ENCODE measurements at regions not wholly inside any gene's neighbourhood (a gene's known extent, or its start where the extent isn't known, plus 50 kb on each side); places are given as distances from the start of the nearest gene placed in this dataset.
"Not testable (repeated sequence)": the region's sequence is repeated elsewhere in the genome, so short reads cannot be mapped to it uniquely, and the experiment has no call there.

- DNase-seq = no peak
These were observed 110.1 kb downstream of the NRN1 start for GRCh38 chr6:5896476-5897200.

GRCh38 chr6:5894357-5894756 is 112.4 kb downstream of the NRN1 start:
- DNase-seq = no peak

DNA sequence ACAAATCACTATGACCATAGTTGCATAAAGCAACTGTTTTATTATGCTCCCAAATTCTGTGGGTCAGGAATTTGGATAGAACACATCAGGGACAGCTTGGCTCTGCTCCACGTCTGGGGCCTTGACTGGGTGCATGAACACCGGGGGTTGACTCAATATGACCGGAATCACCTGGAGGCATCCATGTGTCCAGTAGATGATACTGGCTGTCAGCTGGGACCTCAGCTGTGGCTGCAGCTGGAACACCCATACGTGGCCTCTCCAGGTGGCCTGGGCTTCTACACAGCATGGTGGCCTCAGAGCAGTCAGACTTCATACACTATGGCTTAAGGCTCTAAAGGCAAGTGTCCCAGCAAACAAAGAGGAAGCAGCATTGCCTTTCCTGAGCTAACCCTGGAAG is 113.4 kb downstream of the NRN1 start:
- DNase-seq = no peak

DNA sequence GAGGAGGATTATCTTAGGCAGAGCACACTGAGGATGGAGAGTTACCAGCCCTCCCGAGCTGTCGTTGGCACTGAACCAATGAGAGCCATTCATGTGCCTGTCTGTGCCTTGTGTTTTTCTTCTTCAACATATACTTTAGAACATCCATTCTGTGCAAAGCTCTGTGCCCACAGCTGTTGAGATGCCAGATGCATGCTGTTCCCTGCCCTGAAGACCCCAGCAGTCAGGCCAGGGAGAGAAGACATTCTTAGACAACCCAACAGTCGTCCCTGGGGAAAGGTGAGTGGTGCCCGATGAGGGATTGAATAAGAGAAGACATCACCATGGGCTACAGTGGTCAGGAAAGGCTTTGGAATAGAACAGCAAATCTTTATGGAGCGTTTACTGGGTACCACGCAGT is 114.1 kb downstream of the NRN1 start:
- no peak for DNase-seq

DNA sequence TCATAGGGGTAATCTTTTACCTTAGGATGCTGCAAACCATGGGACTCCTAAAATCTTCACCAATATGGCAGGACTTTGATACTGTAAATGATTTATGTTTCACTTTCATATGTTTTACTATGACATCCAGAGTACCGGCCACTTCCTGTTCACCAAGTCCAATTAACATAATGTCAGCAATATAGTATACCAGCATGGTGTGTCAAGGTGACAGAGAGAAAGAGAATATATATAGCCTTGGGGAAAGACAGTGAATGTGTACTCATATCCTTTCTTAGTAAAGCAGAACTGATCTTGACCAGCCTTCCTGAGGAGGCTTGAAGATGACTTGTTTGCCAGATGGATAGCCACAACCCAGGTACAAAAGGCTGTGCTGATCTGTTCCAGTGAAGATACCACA is 127.9 kb downstream of the NRN1 start:
- no peak for DNase-seq

DNA sequence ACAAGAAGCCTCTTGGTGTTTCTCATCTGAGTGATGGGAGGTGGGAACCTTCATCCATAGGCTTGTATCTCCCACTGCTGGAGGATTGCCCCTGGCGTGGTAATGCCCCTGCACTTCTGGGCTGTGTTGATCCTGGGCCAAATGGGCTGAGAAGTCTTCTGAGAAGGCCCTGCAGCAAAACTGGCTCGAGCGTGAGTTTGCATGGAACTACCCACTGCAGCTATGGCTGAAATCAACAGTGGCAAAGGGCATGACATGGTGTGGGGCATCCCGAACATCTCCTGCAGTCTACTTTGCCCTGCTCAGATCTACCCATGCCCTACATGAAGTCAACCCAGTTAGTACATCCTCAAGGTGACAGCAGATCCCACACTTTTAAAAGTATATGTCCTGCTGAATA is 130.6 kb downstream of the NRN1 start:
- no peak for DNase-seq

DNA sequence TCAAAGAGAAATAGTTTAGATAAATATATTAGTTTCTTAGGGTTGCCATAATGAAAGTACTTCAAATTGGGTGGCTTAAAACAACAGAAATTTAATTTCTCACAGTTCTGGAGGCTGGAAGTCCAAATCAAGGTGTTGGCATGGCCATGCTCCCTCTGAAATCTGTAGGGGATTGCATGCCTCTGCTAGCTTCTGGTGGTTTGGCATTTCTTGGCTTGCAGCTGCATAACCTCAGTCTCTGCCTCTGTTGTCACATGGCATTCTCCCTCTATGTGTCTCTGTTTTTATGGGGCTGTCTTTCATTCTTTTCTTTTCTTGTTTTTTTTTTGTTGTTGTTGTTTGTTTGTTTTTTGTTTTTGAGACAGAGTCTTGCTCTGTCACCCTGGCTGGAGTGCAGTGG is 132.7 kb downstream of the NRN1 start:
- DNase-seq = not testable (repeated sequence)

- DNase-seq = no peak
These were observed 135.4 kb downstream of the NRN1 start for GRCh38 chr6:5871296-5871695.

DNA sequence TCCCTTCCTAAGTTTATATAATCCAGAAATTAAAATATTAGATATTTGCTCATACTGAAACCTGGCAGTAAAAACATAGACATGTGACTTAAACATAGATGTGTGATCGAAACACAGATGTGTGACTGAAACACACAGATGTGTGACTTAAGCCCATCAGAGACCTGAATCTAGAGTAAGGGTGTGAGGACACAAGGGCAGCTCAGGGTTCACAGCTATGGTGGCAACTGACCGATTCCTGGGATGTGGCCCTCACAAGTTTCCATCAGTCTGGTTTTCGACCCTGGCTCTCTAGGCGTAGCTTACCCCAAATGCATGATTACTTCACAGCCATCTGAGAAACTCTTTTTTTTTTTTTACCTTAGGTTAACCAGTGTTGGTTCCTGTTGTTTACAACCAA is 137.0 kb downstream of the NRN1 start:
- DNase-seq = no peak

DNA sequence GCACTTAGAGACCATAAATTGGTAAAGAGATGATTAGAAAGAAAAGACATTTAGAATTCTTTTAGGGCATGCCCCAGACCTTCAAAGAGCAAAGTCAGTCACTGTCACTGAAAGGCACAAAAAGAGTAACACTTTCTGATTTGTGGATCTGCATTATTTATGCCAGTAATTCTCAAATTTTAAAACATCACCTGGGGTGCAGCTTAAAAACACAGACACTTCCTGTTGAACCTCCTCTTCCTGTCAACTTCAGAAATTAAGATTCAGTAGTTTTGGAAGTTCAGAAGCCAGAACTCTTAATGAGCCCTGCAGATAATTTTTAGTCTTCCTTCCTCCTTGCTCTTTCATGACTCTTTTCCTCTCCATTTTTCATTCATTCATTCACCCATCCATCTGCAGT is 137.5 kb downstream of the NRN1 start:
- DNase-seq = no peak

GRCh38 chr6:5866547-5867051 is 140.1 kb downstream of the NRN1 start:
- peak; percentile 17 for DNase-seq

DNA sequence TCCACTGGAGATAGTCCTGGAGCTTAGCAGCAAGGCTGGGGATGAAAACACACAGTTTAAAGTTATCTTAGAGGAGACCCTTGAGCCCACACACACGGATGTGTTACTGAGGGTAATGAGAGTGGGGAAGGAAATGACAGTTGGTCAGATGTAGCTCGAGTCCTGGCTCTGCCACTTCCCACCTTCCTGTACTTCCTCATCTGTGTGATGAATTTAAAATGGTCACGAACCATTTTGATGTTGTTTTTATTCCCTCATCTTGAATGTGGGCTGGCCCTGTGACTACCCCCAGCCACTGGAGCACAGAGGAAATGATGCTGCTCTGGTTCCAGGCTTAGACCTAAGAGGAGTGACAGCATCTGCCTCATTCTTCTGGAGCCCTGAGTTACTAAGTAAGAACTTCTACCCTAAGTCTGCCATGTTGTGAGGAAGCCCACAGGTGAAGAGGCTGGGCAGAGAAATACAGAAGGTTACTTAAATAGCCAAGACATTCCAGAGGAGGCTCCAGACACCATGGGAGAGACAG is 141.2 kb downstream of the NRN1 start:
- DNase-seq = no peak

GRCh38 chr6:5860849-5861248 is 145.9 kb downstream of the NRN1 start:
- DNase-seq = no peak

DNA sequence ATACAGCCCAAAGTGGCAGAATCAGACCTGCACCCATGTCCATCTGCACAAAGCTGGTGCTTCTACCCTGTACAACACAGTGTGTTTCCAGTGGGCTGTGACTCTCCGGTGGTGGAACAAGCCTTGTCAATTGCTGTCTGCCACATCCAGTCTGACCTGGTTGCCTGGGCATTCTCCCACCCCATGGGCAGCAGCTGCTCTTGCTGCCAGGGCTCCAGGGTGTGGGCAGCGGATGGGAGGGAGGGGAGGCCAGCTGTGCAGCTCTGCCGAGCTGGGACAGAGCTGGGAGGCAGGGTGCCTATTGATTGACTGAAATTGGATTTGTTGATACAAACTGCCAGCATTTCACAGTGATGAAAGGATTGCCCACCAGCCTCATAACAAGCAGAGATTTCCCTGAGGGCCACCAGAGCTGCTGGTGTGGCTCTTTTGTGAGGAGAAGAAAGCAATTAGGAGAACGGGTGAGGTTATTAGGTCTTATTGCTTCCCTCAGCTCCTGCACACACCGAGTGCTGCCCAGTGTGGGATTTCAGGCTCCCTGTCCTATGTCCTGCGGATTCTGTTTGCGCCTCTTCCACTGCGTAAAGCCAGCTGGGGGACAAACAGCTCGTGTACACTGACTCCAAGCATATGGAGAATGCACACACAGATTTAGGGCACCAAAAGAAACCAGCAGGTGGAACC is 150.8 kb downstream of the NRN1 start:
- DNase-seq = peak; percentile 51

DNA sequence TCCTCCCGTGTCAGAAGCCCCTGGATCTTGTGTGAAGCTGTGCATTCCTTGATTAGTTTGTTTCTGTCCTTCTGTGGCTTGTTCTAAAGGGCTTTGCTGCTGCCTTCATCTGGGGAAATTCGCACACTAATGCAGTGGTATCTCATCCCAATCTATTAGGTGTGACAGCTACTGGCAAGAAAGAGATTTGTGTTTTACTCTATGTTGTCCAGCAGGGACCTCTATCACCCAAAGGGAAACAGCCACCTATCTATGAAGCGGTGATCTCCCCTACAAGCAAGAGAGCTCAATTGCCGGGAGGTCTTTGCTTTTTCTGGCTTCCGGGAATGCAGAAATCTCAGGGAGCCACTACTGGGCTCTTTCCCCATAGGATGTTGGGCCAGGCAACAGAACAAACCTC is 151.8 kb downstream of the NRN1 start:
- DNase-seq = no peak

DNA sequence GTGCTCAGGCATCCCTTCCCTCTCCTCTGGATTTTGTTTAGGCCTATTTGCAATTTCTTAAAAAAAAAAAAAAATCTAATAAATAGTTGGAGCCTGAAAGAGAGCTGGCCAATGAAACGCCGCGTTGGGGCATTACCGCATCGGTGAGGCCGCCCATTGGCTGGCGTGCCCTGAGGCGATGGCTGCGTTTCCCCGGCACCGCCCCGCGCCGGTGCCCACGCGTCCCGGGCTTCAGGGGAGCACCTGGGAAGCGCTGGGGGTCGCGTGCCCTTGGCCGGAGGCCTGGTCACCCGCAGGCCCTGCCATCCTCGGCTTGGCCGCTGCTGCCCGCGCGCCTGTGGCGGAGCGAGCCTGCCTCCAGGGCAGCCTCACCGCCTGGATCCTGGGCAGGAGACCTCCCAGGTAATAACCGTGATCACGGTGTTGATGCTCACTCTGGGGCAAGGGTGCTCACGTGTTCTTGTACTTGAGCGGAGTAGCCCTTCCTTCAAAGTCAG is 155.4 kb downstream of the NRN1 start:
- peak; percentile 75 for DNase-seq

DNA sequence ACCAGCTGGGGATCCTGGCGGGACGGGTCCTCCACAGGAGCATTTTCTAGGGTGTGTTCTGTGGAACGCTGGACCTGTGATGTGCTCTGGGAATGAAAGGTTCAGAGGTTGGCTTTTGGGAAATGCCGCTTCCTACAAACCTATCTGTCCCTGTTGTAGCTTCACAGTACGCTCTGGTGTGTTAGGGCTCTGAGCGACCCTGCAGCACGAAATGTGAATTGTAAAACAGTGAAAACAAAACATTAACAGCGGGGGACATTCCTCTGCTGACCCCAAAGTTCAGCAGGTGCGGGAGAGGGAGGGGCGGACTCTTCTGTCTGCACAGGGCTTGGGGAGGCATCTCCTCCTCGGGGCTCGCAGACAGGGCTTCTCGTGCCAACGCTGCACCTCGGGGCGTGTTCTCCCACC is 155.9 kb downstream of the NRN1 start:
- DNase-seq = peak; percentile 7

DNA sequence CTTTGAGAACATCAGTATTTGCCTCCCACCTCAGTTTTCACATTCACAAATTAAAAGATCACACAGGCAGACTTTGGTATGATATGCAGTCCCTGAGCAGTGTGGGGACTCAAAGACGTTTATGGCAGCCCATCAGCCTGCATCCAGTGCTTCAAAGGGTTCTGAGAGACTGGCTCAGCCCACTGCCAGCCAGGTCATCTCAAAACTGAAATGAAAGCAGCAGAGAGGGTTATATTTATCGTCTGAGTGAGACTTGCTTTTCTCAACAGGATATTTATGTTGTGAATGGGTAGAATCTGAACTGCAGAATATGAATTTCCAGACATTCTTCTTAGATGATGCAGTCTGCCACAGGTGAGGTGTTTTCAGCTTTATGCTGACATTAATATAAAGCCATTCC is 159.8 kb downstream of the NRN1 start:
- DNase-seq = no peak

DNA sequence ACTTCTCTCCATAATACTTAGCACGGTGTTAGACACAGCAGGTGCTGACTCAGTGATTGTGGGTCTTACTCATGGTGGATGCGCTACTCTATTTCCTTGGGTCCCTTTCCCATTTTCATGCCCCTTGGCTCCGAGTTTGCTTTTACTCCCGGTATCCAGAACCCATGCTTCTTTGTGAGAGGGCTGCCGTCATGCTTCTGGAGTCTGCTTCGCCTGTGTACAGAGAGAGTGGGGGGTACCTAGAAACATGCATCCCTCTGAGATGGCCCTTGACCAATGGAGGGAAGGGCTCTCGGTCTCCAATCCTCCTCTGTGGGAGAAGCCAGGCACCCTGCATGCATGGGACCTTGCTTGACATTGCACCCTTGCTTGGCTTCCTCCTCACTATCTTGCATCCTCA is 160.4 kb downstream of the NRN1 start:
- no peak for DNase-seq

DNA sequence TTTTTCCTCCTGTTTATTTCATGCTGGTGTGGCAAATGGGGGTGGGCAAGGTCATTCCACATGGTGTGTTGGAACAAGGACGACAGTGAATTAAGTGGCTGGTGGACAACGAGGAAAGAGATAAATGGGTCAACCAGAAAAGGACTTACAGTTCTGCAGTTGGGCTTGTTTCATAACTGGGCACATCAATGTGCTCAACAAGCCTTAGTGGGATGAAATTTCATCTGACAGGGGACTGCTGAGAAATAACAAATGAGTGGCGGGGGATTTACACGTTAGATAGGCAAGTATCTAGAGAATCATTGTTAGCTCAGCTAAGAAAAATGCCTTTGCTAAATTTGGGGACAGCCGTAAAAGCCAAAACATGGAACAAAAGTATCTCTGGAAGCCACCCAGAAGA is 163.6 kb downstream of the NRN1 start:
- DNase-seq = no peak

GRCh38 chr6:5840734-5841390 is 165.9 kb downstream of the NRN1 start:
- no peak for DNase-seq

DNA sequence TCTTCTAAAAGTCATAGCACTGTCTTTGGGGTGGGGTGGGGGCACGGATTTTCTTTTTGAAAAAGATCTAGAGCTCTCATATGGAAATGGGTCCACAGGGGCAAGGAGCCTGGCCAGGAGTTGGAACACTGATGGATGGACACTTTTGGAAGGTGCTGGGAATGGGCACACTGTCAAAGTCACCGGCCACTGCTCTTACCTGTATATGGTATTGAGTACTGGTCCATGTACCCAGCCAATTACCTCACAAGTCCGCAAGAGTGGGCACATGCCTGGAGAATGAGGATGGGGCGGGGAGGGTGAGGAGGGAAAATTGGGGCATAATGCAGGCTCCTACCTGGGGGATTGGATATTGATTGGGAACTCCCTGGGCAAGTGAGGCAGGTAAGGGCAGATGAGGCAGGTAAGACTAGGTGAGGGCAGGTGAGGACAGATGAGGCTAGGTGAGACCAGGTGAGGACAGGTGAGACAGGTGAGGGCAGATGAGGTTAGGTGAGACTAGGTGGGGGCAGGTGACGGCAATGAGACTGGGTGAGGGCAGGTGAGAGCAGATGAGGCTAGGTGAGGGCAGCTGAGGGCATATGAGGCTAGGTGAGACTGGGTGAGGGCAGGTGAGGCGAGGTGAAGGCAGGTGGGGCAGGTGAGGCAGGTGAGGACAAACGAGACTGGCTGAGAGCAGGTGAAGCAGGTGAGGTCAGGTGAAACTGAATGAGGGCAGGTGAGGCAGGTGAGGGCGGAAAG is 167.9 kb downstream of the NRN1 start:
- DNase-seq = no peak
